Astrocyte of the cerebellum (primary cell): ENCODE measurements at regions not wholly inside any gene's neighbourhood (a gene's known extent, or its start where the extent isn't known, plus 50 kb on each side); places are given as distances from the start of the nearest gene placed in this dataset.

Experiments
- DNase-seq: peaks from one replicate; pipeline ENCODE4 v3.0.0-alpha.2; 2011; ENCODE audit warnings: low read depth
- H3K4me3 ChIP-seq: 2 replicates; pipeline ENCODE4 v1.5.1; 2011; ENCODE audit warnings: mild to moderate bottlenecking, low read depth, low read length, moderate library complexity
- CTCF ChIP-seq: IDR thresholded peaks from 2 replicates; pipeline ENCODE4 v1.5.1; 2012; ENCODE audit warnings: low read length, low read depth, moderate library complexity, mild to moderate bottlenecking; ENCODE audit errors: missing control alignments
- in situ Hi-C: cut with HindIII; loops from 2 replicates; pipeline ENCODE4 v1.10.0; 2017; ENCODE audit warnings: low sequenced_read_pairs

GRCh38 chr5:160175438-160176218 is 53.7 kb upstream of the FABP6 start:
- TF ChIP-seq CTCF = no peak
- no peak for DNase-seq
- no peak overlapping the region for H3K4me3 ChIP-seq
- in situ Hi-C loops = no loop called here

DNA sequence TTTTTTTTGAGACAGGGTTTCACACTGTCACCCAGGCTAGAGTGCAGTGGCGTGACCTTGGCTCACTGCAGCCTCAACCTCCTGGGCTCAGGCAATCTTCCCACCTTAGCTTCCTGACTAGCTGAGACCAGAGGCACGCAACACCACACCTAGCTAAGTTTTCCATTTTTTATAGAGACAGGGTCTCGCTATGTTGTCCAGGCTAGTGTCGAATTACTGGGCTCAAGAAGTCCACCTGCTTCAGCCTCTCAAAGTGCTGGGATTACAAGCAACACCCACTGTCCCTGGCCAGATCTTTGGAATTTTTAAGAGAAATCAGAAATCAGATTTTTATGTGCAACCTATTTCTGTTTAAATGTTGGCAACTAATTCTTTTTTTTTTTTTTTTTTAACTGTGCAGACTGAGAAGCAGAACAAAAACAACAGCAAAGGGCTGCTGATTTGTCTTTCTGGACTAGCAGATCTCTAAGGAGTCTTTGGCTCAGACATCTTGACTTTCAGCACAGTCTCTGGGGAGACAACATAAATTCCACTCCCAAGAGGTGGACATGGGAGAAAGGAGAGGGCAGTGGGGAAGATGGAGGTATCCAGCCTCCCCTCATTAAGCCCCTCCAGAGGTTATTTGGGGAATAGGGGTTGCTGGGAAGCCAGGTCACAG is 54.4 kb upstream of the FABP6 start:
- in situ Hi-C loops = no loop called here
- H3K4me3 ChIP-seq = no peak overlapping the region
- DNase-seq = no peak
- no peak for TF ChIP-seq CTCF

GRCh38 chr5:160174290-160174689 is 55.0 kb upstream of the FABP6 start:
- no peak for DNase-seq
- H3K4me3 ChIP-seq = no peak overlapping the region
- no peak for TF ChIP-seq CTCF
- in situ Hi-C loops = no loop called here

DNA sequence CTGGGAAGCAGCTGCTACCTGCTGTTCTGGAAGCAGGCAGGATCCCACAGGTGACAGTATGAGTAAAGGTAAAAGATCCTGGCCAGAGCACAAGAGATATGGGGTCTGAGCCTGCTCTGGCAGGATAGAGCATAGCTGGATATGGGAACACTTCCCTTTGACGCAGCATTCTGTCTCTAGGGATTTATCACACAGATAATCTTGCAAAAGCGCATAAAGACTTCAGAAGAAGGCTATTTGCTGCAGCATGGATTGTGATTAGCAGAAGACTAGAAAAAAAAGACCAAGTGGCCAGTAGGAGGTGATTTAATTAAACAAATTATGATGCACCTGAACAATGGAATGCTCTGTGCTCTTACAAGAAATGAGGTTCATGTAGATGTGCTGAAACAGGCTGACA is 52.4 kb upstream of the PWWP2A start:
- in situ Hi-C loops = no loop called here
- DNase-seq = no peak
- no peak overlapping the region for H3K4me3 ChIP-seq
- no peak for TF ChIP-seq CTCF

- TF ChIP-seq CTCF = no peak
- DNase-seq = no peak
- in situ Hi-C loops = loop anchor here (5.0 kb wide), 1 partner anchor 107 kb away; no protein-coding TSS in a partner anchor
- H3K4me3 ChIP-seq = no peak overlapping the region
These were observed 50.1 kb upstream of the PWWP2A start for GRCh38 chr5:160169326-160169725.
